ENCODE measurements at regions not wholly inside any gene's neighbourhood (a gene's known extent, or its start where the extent isn't known, plus 50 kb on each side); places are given as distances from the start of the nearest gene placed in this dataset.

DNA sequence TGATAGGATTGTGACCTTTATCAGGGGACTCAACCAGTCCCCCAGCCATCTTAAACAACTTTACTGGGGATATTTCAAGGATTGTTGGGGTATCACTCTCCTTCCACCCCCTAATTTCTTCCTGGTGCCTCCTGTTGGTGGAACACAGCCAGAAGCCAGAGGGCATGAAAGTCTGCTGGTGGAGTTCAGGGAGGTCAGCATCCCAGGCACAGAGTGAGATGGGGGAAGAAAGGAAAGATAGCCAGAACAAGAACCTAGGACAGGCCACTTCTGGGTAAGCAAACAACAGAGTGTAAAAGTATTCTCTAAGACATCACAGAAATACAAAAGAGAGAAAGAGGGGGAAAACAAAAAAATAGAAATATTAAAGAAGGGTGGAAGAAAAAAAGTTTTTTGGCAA, 101.8 kb downstream of the SPRY2 start:
- intact Hi-C loops (cut with DNase I), result no loop called here
- no peak for DNase-seq

DNA sequence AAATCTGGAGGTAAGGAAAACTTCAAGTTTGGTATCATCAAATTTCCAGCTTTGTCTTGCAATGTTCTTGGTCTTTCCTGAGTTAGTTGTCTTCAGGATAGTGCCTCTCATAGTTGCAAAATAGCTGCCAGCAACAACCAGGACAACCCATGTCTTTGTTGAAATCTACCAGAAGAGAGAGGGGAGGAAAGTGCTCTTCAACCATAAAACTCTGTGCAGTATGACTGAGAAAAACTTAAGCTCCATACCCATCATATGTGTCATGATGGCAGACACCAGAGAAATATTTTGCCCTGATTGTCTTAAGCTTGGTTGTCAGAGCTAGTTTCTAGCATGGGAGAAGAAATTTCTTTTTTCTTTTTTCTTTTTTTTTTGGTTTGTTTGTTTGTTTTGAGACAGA, 103.3 kb downstream of the SPRY2 start:
- intact Hi-C loops (cut with DNase I), result no loop called here

DNA sequence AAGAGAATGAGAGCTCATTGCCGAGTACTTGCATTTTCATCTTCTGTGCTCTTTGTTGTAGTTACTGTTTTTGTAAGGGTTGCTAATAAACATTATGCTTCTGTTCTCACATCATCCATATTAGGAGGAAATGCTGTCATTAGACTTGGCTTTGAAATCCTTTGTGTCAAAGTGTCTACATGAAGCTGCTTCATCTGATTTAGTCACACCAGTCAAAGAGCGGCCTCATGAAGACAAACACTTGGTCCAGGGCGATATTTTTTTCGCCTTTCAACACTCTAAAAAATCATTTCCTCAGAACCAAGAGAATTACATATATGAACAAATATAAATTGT, 105.0 kb downstream of the SPRY2 start:
- intact Hi-C loops (cut with DNase I), result no loop called here
- no peak for DNase-seq

More for the DNA sequence above, 103.3 kb downstream of the SPRY2 start:
- no peak for DNase-seq

DNA sequence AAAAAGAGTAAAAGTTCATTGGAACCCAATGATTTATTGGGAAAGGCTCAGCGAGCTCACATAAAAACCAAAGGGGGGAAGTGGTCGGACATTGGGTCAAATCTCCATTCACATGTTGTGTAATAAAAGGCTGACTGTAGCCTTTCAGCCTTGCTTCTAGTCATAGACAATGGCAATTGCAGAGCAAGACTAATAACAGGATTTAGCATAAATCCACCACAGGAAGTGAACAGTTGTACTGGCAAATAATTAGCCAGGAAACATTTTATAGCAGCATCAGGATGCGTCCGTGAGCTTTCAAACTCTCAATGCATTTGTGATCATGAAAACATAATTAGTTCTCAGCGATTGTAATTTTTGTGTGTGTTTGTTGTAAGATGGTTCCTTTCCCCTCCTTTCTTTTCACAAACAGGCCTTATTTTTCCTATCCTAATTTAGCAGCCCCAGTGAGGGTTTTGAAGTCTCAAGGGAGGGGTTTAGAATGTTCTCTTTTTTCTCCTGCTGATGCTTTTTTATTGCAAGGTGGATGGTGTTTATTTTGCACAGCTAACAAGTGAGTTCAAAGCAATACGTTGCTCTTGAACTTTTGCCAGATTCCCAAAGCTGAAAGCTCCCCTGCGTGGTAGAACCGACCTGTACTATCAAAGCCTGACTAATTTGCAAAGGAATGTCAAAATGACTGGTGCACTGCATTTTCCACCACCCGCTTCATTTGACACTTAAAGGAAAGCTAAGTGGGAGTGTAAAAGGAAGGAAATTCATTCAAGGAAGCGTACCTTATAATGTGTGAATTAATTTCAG, 105.6 kb downstream of the SPRY2 start:
- intact Hi-C loops (cut with DNase I), result no loop called here
- DNase-seq, result no peak

- intact Hi-C loops (cut with DNase I), result no loop called here
- DNase-seq, result no peak
These were observed 113.3 kb downstream of the SPRY2 start for GRCh38 chr13:80227645-80228044.

GRCh38 chr13:80226645-80227044, 114.3 kb downstream of the SPRY2 start:
- DNase-seq, result no peak
- intact Hi-C loops (cut with DNase I), result no loop called here

- intact Hi-C loops (cut with DNase I), result no loop called here
- no peak for DNase-seq
These were observed 116.5 kb downstream of the SPRY2 start for GRCh38 chr13:80224468-80224867.

- intact Hi-C loops (cut with DNase I), result no loop called here
- no peak for DNase-seq
These were observed 123.1 kb downstream of the SPRY2 start for GRCh38 chr13:80217614-80218456.

- intact Hi-C loops (cut with DNase I), result no loop called here
- no peak for DNase-seq
These were observed 125.6 kb downstream of the SPRY2 start for GRCh38 chr13:80215368-80215767.

- intact Hi-C loops (cut with DNase I), result no loop called here
- no peak for DNase-seq
These were observed 126.4 kb downstream of the SPRY2 start for GRCh38 chr13:80214521-80214991.

GRCh38 chr13:80214050-80214449, 126.9 kb downstream of the SPRY2 start:
- no peak for DNase-seq
- intact Hi-C loops (cut with DNase I), result no loop called here

GRCh38 chr13:80213201-80213600, 127.7 kb downstream of the SPRY2 start:
- intact Hi-C loops (cut with DNase I), result no loop called here
- DNase-seq, result no peak

GRCh38 chr13:80211566-80211965, 129.4 kb downstream of the SPRY2 start:
- no peak for DNase-seq
- intact Hi-C loops (cut with DNase I), result no loop called here

GRCh38 chr13:80204642-80205041, 136.3 kb downstream of the SPRY2 start:
- intact Hi-C loops (cut with DNase I), result no loop called here
- no peak for DNase-seq

DNA sequence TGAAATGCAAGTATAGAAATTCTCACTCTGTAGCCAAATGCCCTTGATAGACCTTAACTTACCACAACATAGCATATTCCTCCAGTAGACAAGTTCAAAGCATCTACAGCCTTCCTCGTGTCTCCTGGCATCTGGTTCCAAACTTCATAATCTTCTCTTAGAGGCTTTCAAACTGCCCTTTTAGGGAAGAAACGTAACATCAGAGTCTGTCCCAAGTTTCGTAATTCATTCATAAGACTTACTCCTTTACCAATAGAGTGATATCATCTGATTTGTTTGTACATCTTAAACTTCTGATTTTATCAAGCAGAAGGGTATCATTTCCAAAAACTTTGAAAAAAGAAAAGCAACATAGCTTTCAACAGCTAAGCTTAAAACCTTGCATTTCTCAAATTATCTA, 137.4 kb downstream of the SPRY2 start:
- no peak for DNase-seq
- intact Hi-C loops (cut with DNase I), result no loop called here

GRCh38 chr13:80201694-80202468, 139.0 kb downstream of the SPRY2 start:
- no peak for DNase-seq
- intact Hi-C loops (cut with DNase I), result no loop called here

GRCh38 chr13:80199585-80200292, 141.2 kb downstream of the SPRY2 start:
- no peak for DNase-seq
- intact Hi-C loops (cut with DNase I), result no loop called here

DNA sequence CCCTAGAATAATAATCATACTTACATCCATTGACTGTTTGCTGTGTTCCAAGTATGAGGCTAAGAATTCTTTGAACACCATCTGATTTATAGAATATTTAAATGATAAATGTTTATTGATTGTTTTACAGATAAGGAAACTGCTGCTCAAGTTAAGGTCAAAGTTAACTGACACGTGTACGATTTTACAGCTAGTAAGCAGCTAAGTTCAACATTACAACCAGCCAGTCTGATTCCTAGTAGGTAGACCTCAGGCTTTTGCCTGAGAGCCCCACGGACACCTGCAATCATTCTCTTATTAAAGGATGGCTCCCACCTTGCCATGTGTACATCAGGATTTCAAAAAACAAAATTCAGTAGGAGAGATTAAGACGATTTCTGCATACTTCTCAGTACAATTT, 141.9 kb downstream of the SPRY2 start:
- no peak for DNase-seq
- intact Hi-C loops (cut with DNase I), result no loop called here

DNA sequence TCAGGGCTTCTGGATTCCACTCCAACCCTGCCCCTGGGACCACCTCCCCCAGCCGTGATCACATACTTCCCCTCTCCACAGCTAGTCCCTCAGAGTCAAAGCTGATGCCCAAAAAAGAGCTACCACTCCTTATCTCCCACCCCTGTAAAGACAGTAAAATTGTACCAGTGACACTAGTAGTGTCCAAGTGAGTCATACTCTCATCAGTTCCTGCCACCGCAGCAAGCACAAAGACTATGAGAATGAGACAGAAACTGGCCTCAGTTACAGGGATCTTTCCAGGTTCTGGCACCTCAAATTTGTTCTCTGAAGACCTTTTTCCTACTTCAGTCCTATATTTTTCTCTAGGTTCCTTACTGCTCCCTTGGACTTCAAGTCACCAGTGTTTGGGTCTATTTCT, 144.2 kb downstream of the SPRY2 start:
- intact Hi-C loops (cut with DNase I), result no loop called here
- DNase-seq, result no peak

DNA sequence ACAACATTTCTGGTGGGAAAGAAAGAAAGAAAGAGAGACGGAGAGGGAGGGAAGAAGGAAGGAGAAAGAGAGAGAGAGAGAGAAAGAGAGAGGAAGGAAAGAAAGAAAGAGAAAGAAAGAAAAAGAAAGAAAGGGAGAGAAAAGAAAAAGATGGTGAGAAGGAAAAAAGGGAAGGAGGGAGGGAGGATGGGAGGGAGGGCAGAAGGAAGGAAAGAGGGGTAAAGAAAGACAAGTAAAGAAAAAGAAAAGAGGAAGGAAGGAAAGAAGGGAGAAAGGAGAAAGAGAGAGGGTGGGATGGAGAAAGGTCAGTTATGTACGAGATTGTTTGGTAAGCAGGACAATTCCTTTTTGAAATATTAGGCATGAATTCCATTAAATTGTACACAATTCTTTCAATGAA, 145.3 kb downstream of the SPRY2 start:
- intact Hi-C loops (cut with DNase I), result no loop called here
- no peak for DNase-seq

Data from posterior cingulate gyrus (tissue), 11 donors.